H1 (cell line): ENCODE measurements at regions not wholly inside any gene's neighbourhood (a gene's known extent, or its start where the extent isn't known, plus 50 kb on each side); places are given as distances from the start of the nearest gene placed in this dataset.

ENCODE experiments used
- CTCF ChIA-PET: fragments of 300-600 bp; sonication (Branson Sonifier 250); formaldehyde crosslinking; loops from one replicate; lab custom pipeline; 2021; ENCODE audit not compliant: partially characterized antibody; lab: Charles Lee
- POLR2A ChIA-PET: fragments of 300-600 bp; sonication (Branson Sonifier 250); formaldehyde crosslinking; loops from one replicate; lab custom pipeline; 2021; ENCODE audit warnings: inconsistent platforms; ENCODE audit not compliant: partially characterized antibody; lab: Charles Lee
- DNase-seq, 2 experiments: peaks; one replicate each; pipeline versions ENCODE4 v3.0.0 to v3.0.0-alpha.2; 2010 to 2022; ENCODE audit warnings: low spot score in 2 of 2, low read depth in 1 of 2, mixed read lengths in 1 of 2
- FAIRE-seq: peaks from 2 replicates; lab custom pipeline; 2011; peaks lifted over from hg19 to GRCh38; lab: Jason Lieb, UNC
- H2AFZ ChIP-seq: 2 replicates; pipeline ENCODE4 v1.8.1; 2012; ENCODE audit warnings: low read length, inconsistent platforms
- H2AK5ac ChIP-seq: 2 replicates; pipeline ENCODE4 v1.6.1; 2013; ENCODE audit warnings: low read depth, low read length
- H2BK120ac ChIP-seq: replicated peaks from 2 replicates; pipeline ENCODE3; 2013; ENCODE audit warnings: low read depth, low read length, inconsistent platforms
- H2BK12ac ChIP-seq: 2 replicates; pipeline ENCODE4 v1.6.1; 2013; ENCODE audit warnings: low read depth, low read length
- H2BK15ac ChIP-seq: 2 replicates; pipeline ENCODE4 v1.6.1; 2013; ENCODE audit warnings: low read length
- H2BK20ac ChIP-seq: 2 replicates; pipeline ENCODE4 v1.6.1; 2013; ENCODE audit warnings: low read length
- H2BK5ac ChIP-seq: 2 replicates; pipeline ENCODE4 v1.6.1; 2013; ENCODE audit warnings: low read depth, low read length
- H3K14ac ChIP-seq: 2 replicates; pipeline ENCODE4 v1.6.1; 2013; ENCODE audit warnings: inconsistent platforms; ENCODE audit not compliant: insufficient read length
- H3K18ac ChIP-seq: 2 replicates; pipeline ENCODE4 v1.6.1; 2013; ENCODE audit warnings: low read length; ENCODE audit errors: extremely low read depth
- H3K23ac ChIP-seq: 2 replicates; pipeline ENCODE4 v1.6.1; 2013; ENCODE audit warnings: inconsistent platforms; ENCODE audit not compliant: insufficient read length
- H3K23me2 ChIP-seq: 2 replicates; pipeline ENCODE4 v1.6.1; 2013; ENCODE audit warnings: low read depth, low read length
- H3K27ac ChIP-seq: 2 replicates; pipeline ENCODE4 v1.6.1; 2011; ENCODE audit warnings: low read depth, low read length, inconsistent platforms
- H3K27me3 ChIP-seq, 4 experiments: replicated peaks in 1 of 4; 1 replicate in 1 of 4; 2 replicates in 3 of 4; pipeline versions ENCODE4 v1.6.1 to v1.8.1; 2011 to 2013; ENCODE audit warnings: low read length in 3 of 4, mild to moderate bottlenecking in 3 of 4, inconsistent platforms in 2 of 4, mixed read lengths in 2 of 4, moderate library complexity in 1 of 4; ENCODE audit not compliant: control insufficient read depth in 3 of 4, insufficient read depth in 3 of 4; ENCODE audit errors: extremely low read depth in 1 of 4
- H3K36me3 ChIP-seq, 4 experiments: 2 replicates each; pipeline versions ENCODE4 v1.6.1 to v1.8.1; 2011 to 2013; ENCODE audit warnings: mild to moderate bottlenecking in 4 of 4, low read length in 3 of 4, moderate library complexity in 2 of 4, control low read depth in 1 of 4, inconsistent platforms in 1 of 4; ENCODE audit not compliant: insufficient read depth in 4 of 4, control insufficient read depth in 2 of 4
- H3K4ac ChIP-seq: replicated peaks from 2 replicates; pipeline ENCODE3; 2013; ENCODE audit warnings: low read length, low read depth, mixed read lengths, inconsistent platforms; ENCODE audit not compliant: insufficient read length
- H3K4me1 ChIP-seq, 4 experiments: replicated peaks in 1 of 4; 1 replicate in 1 of 4; 2 replicates in 3 of 4; pipeline versions ENCODE4 v1.6.1 to v1.8.1; 2011 to 2013; ENCODE audit warnings: low read length in 3 of 4, inconsistent platforms in 2 of 4, mixed read lengths in 1 of 4; ENCODE audit not compliant: insufficient read depth in 4 of 4, control insufficient read depth in 3 of 4
- H3K4me2 ChIP-seq, 2 experiments: 2 replicates each; pipeline versions ENCODE4 v1.6.1 to v1.8.1; 2011 to 2013; ENCODE audit warnings: low read depth in 2 of 2, low read length in 2 of 2, control low read depth in 1 of 2, inconsistent platforms in 1 of 2, mild to moderate bottlenecking in 1 of 2; ENCODE audit not compliant: insufficient read depth in 1 of 2
- H3K4me3 ChIP-seq, 4 experiments: fragments of 200-600, 300-600 bp in 1 of 4; sonication (generic), shearing (Covaris generic), sonication (Bioruptor Twin) in 1 of 4; 2 replicates each; pipeline versions ENCODE4 v1.5.1 to v1.8.1; 2011 to 2016; ENCODE audit warnings: low read length in 4 of 4, low read depth in 3 of 4, control low read depth in 2 of 4, inconsistent platforms in 2 of 4, mild to moderate bottlenecking in 2 of 4, mixed read lengths in 1 of 4, moderate library complexity in 1 of 4; ENCODE audit not compliant: insufficient read depth in 2 of 4; ENCODE audit errors: extremely low read depth in 1 of 4
- H3K56ac ChIP-seq: replicated peaks from 2 replicates; pipeline ENCODE3; 2013; ENCODE audit warnings: low read depth, mild to moderate bottlenecking, mixed read lengths, low read length, inconsistent platforms; ENCODE audit not compliant: insufficient read length
- H3K79me1 ChIP-seq: 2 replicates; pipeline ENCODE4 v1.6.1; 2013; ENCODE audit warnings: low read depth, low read length, control low read depth
- H3K79me2 ChIP-seq, 2 experiments: 2 replicates each; pipeline versions ENCODE4 v1.6.1 to v1.8.1; 2012 to 2013; ENCODE audit warnings: low read length in 2 of 2, mild to moderate bottlenecking in 2 of 2, inconsistent platforms in 1 of 2; ENCODE audit not compliant: insufficient read depth in 2 of 2, control insufficient read depth in 1 of 2
- H3K9ac ChIP-seq, 4 experiments: replicated peaks in 1 of 4; 1 replicate in 1 of 4; 2 replicates in 3 of 4; pipeline versions ENCODE4 v1.6.1 to v1.8.1; 2011 to 2013; ENCODE audit warnings: low read depth in 3 of 4, low read length in 3 of 4, control low read depth in 2 of 4, mild to moderate bottlenecking in 2 of 4, moderate library complexity in 2 of 4, inconsistent platforms in 1 of 4; ENCODE audit errors: extremely low read depth in 1 of 4
- H3K9me3 ChIP-seq, 2 experiments: 2 replicates each; pipeline versions ENCODE4 v1.6.1 to v1.8.1; 2012 to 2013; ENCODE audit warnings: mild to moderate bottlenecking in 2 of 2, moderate library complexity in 2 of 2, control low read depth in 1 of 2, inconsistent platforms in 1 of 2, low read depth in 1 of 2, low read length in 1 of 2, mixed read lengths in 1 of 2; ENCODE audit not compliant: insufficient read depth in 2 of 2
- H4K20me1 ChIP-seq, 2 experiments: replicated peaks in 1 of 2; 2 replicates each; pipeline versions ENCODE3 to v1.8.1; 2011 to 2013; ENCODE audit warnings: inconsistent platforms in 2 of 2, low read length in 2 of 2, mild to moderate bottlenecking in 1 of 2; ENCODE audit not compliant: insufficient read depth in 2 of 2, control insufficient read depth in 1 of 2
- H4K5ac ChIP-seq: 2 replicates; pipeline ENCODE4 v1.6.1; 2013; ENCODE audit warnings: low read length, low read depth, mixed read lengths, inconsistent platforms; ENCODE audit not compliant: insufficient read length
- H4K8ac ChIP-seq: 2 replicates; pipeline ENCODE4 v1.8.0; 2013; ENCODE audit warnings: mild to moderate bottlenecking, moderate library complexity, low read length, inconsistent platforms; ENCODE audit not compliant: insufficient read depth; ENCODE audit errors: extremely low read depth
- H4K91ac ChIP-seq: replicated peaks from 2 replicates; pipeline ENCODE3; 2013; ENCODE audit warnings: low read length, mixed read lengths, inconsistent platforms; ENCODE audit not compliant: insufficient read length
- JUN ChIP-seq: IDR thresholded peaks from 2 replicates; pipeline ENCODE4 v1.6.1; 2011; ENCODE audit warnings: low read depth, mild to moderate bottlenecking, improper control_type of control experiment, low read length
- RAD21 ChIP-seq, 2 experiments: IDR thresholded peaks in 1 of 2; conservative IDR thresholded peaks in 1 of 2; 2 replicates each; pipeline ENCODE4 v1.6.1; 2011; ENCODE audit warnings: low read depth in 2 of 2, low read length in 2 of 2, improper control_type of control experiment in 1 of 2, inconsistent platforms in 1 of 2, mild to moderate bottlenecking in 1 of 2, moderate library complexity in 1 of 2
- SIX5 ChIP-seq: IDR thresholded peaks from 2 replicates; pipeline ENCODE4 v1.6.1; 2011; ENCODE audit warnings: mild to moderate bottlenecking, low read depth, low read length
- YY1 ChIP-seq: IDR thresholded peaks from 2 replicates; pipeline ENCODE4 v1.6.1; 2011; ENCODE audit warnings: low read depth, mild to moderate bottlenecking, low read length

DNA sequence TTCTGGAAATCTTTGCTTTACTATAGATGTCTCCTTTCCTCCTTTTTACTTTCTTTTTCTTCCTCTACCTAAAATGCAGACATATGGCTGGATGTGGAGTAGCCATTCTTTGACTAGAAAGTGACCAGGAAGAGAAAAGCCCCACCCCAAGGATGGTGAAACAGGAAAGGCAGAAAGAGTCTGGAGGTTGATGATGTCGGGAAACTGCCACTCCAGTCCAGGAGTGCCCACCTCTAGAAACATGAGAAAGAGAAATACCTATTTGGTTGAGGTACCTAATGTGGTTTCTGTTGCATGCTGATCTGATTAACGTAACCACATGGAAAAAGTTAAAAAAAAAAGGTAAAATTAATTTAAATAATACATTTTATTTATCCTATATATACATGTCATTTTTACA lies 55.2 kb upstream of the SSR3 start (continued):
- TF ChIP-seq SIX5 (no peak), YY1 (no peak)

GRCh38 chr3:156609546-156609945 lies 54.6 kb upstream of the SSR3 start:
- H4K8ac ChIP-seq = no peak overlapping the region
- FAIRE-seq = no peak
- no peak overlapping the region for H3K9ac ChIP-seq
- H4K5ac ChIP-seq = no peak overlapping the region
- no peak overlapping the region for H2BK120ac ChIP-seq
- no peaks in the 10 kb centered on the region for H3K79me2 ChIP-seq
- H3K56ac ChIP-seq = no peak overlapping the region
- H3K14ac ChIP-seq = no peak overlapping the region
- no peak overlapping the region for H2AK5ac ChIP-seq
- no peaks in the 10 kb centered on the region for H3K9me3 ChIP-seq
- H3K4me3 ChIP-seq = no peak overlapping the region
- POLR2A ChIA-PET = no interaction called here
- peaks cover 0 to 6% (median 2%) of the 10 kb centered on the region in 4 experiments; a peak in 2 of 7 replicates for H3K4me1 ChIP-seq
- H4K91ac ChIP-seq = no peak overlapping the region
- H3K4me2 ChIP-seq = no peak overlapping the region
- no peak for DNase-seq
- no peaks in the 10 kb centered on the region for H3K79me1 ChIP-seq
- H2BK5ac ChIP-seq = no peak overlapping the region
- no peak overlapping the region for H3K4ac ChIP-seq
- peaks cover 8% of the 10 kb centered on the region for H3K23me2 ChIP-seq
- H3K27ac ChIP-seq = no peak overlapping the region
- H4K20me1 ChIP-seq = no peaks in the 10 kb centered on the region
- no peak overlapping the region for H3K18ac ChIP-seq
- H2BK20ac ChIP-seq = no peak overlapping the region
- H2BK15ac ChIP-seq = no peak overlapping the region
- H3K36me3 ChIP-seq = no peaks in the 10 kb centered on the region
- no peak overlapping the region for H3K23ac ChIP-seq
- no peak overlapping the region for H2BK12ac ChIP-seq
- CTCF ChIA-PET = no interaction called here
- no peak overlapping the region for H2AFZ ChIP-seq
- no peaks in the 10 kb centered on the region for H3K27me3 ChIP-seq
- TF ChIP-seq RAD21 (IDR thresholded peaks at IDR 0.05 in 1 of 2, conservative IDR thresholded peaks at IDR 0.05 in 1 of 2; ENCODE audit: low read depth in 2 of 2, low read length in 2 of 2) = no peak
- TF ChIP-seq JUN = no peak
